HT-29 (cell line): ENCODE measurements at regions not wholly inside any gene's neighbourhood (a gene's known extent, or its start where the extent isn't known, plus 50 kb on each side); places are given as distances from the start of the nearest gene placed in this dataset.

ENCODE experiments used
- DNase-seq: peaks from one replicate; pipeline ENCODE4 v3.0.0-alpha.2; 2015; ENCODE audit warnings: low spot score

- no peak for DNase-seq
These were observed 399.3 kb upstream of the PKN2 start for GRCh38 chr1:88284666-88285366.

- no peak for DNase-seq
These were observed 397.4 kb upstream of the PKN2 start for GRCh38 chr1:88286716-88287115.

- DNase-seq = no peak
These were observed 395.5 kb upstream of the PKN2 start for GRCh38 chr1:88288571-88288970.

- no peak for DNase-seq
These were observed 394.5 kb upstream of the PKN2 start for GRCh38 chr1:88289401-88290102.

GRCh38 chr1:88291611-88292354 is 392.3 kb upstream of the PKN2 start:
- DNase-seq = no peak

GRCh38 chr1:88293691-88294190 is 390.3 kb upstream of the PKN2 start:
- no peak for DNase-seq

- DNase-seq = no peak
These were observed 387.8 kb upstream of the PKN2 start for GRCh38 chr1:88296227-88296626.

- DNase-seq = no peak
These were observed 387.4 kb upstream of the PKN2 start for GRCh38 chr1:88296642-88297041.

- no peak for DNase-seq
These were observed 385.6 kb upstream of the PKN2 start for GRCh38 chr1:88298506-88298905.

GRCh38 chr1:88300752-88301263 is 383.3 kb upstream of the PKN2 start:
- no peak for DNase-seq

GRCh38 chr1:88302843-88303486 is 381.1 kb upstream of the PKN2 start:
- DNase-seq = peak; percentile 69

- no peak for DNase-seq
These were observed 372.8 kb upstream of the PKN2 start for GRCh38 chr1:88311265-88311664.

GRCh38 chr1:88311907-88312306 is 372.2 kb upstream of the PKN2 start:
- peak; percentile 72 for DNase-seq

- no peak for DNase-seq
These were observed 366.7 kb upstream of the PKN2 start for GRCh38 chr1:88317396-88317795.

GRCh38 chr1:88318740-88319139 is 365.3 kb upstream of the PKN2 start:
- DNase-seq = no peak

- DNase-seq = no peak
These were observed 363.8 kb upstream of the PKN2 start for GRCh38 chr1:88320291-88320690.

- DNase-seq = no peak
These were observed 362.4 kb upstream of the PKN2 start for GRCh38 chr1:88321706-88322105.

- no peak for DNase-seq
These were observed 359.2 kb upstream of the PKN2 start for GRCh38 chr1:88324899-88325298.

- peak; percentile 84 for DNase-seq
These were observed 356.4 kb upstream of the PKN2 start for GRCh38 chr1:88327391-88328267.

- DNase-seq = no peak
These were observed 353.9 kb upstream of the PKN2 start for GRCh38 chr1:88330201-88330600.
